ENCODE measurements at regions not wholly inside any gene's neighbourhood (a gene's known extent, or its start where the extent isn't known, plus 50 kb on each side); places are given as distances from the start of the nearest gene placed in this dataset.

DNA sequence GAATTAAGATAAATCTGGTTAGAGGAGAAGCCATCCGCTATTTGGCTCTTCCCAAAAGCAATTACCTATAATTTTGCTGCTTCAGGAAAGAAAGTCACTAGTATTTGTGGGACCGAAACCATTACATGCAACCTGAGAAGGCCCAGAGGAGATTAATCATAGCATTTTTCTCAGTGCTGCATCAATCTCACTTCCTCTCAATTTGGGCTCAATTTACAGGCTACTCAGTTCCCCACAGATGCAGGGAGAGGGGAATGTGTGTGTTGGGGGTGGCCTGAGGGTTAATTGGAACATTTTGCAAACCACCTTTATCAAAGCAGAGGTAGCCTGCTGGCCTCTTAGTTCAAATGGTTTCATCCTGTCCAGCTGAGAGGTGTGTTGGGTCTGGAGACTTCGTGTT lies 394.7 kb upstream of the ASIC2 start:
- TF ChIP-seq, protein P1, sequence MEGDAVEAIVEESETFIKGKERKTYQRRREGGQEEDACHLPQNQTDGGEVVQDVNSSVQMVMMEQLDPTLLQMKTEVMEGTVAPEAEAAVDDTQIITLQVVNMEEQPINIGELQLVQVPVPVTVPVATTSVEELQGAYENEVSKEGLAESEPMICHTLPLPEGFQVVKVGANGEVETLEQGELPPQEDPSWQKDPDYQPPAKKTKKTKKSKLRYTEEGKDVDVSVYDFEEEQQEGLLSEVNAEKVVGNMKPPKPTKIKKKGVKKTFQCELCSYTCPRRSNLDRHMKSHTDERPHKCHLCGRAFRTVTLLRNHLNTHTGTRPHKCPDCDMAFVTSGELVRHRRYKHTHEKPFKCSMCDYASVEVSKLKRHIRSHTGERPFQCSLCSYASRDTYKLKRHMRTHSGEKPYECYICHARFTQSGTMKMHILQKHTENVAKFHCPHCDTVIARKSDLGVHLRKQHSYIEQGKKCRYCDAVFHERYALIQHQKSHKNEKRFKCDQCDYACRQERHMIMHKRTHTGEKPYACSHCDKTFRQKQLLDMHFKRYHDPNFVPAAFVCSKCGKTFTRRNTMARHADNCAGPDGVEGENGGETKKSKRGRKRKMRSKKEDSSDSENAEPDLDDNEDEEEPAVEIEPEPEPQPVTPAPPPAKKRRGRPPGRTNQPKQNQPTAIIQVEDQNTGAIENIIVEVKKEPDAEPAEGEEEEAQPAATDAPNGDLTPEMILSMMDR (IDR thresholded peaks at IDR 0.05; ENCODE audit: insufficient read depth, low read depth, low read length, missing control alignments): no peak
- H3K4me3 ChIP-seq (ENCODE audit: low read depth, low read length): no peak overlapping the region
- DNase-seq (ENCODE audit: low read depth): peak; percentile 2

DNA sequence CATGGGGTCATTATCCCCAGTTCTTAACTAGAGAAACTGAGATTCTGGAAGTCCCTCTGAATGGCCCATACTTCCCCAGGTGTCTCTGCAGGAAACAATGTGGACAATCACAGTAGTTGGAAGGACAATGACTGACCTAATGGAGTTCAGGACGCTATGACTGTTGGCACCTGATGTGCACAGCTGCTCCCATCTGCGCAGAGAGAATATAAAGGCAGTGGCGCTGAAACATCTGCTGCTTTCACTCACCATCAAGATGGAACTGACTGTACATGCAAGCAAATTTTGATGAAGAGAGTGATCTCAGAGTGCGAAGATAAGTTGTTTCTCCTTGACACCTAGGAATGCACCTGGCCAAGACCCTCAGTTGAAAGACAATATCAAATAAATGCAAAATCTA lies 395.7 kb upstream of the ASIC2 start:
- no peak overlapping the region for H3K4me3 ChIP-seq (ENCODE audit: low read depth, low read length)
- TF ChIP-seq, protein P1 (IDR thresholded peaks at IDR 0.05; ENCODE audit: insufficient read depth, low read depth, low read length, missing control alignments): no peak
- DNase-seq (ENCODE audit: low read depth): no peak

GRCh38 chr17:33689725-33690124 lies 396.6 kb upstream of the ASIC2 start:
- H3K4me3 ChIP-seq (ENCODE audit: low read depth, low read length): no peak overlapping the region
- TF ChIP-seq, protein P1 (IDR thresholded peaks at IDR 0.05; ENCODE audit: insufficient read depth, low read depth, low read length, missing control alignments): peak; percentile 4
- DNase-seq (ENCODE audit: low read depth): no peak

DNA sequence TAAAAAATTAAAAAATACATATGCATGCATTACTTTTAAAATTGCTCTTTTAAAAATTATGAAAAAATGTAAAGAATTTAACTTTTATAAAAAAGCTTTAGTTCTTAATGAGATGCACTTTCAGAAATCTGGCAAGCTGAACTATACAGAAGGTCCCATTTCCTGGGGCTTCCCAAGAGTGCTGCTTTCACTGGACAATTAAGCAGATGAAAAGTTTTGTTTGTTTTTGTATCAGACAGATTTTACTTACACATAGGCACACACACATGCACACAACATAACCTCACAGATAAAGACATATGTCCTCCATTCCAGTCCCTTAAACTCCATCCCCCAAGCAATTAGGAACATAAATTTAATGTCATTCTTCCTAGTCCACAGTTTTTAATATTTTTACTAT lies 402.3 kb upstream of the ASIC2 start:
- DNase-seq (ENCODE audit: low read depth): no peak
- no peak overlapping the region for H3K4me3 ChIP-seq (ENCODE audit: low read depth, low read length)
- TF ChIP-seq, protein P1 (IDR thresholded peaks at IDR 0.05; ENCODE audit: insufficient read depth, low read depth, low read length, missing control alignments): no peak

- no peak for DNase-seq (ENCODE audit: low read depth)
- TF ChIP-seq, protein P1 (IDR thresholded peaks at IDR 0.05; ENCODE audit: insufficient read depth, low read depth, low read length, missing control alignments): no peak
- no peak overlapping the region for H3K4me3 ChIP-seq (ENCODE audit: low read depth, low read length)
Observed at GRCh38 chr17:33696102-33696501, 403.0 kb upstream of the ASIC2 start.

DNA sequence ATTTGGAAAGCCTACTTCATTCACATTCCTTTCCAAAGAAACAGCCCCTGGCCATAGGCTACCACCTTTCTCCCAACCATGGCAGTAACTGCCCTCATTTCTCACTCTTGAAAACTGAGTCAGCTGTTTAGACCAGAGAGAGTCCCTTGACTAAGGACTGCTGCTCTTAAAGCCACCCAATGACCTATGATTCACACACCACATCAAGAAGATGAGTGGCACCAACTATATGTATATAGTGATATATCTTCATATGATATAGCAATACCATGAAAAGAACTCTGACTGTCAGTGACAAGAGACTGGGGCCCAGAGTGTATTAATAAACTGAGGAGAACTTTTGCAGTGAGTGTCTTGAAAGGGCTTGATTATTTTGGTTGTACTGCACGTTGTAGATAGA lies 404.5 kb upstream of the ASIC2 start:
- H3K4me3 ChIP-seq (ENCODE audit: low read depth, low read length): no peak overlapping the region
- TF ChIP-seq, protein P1 (IDR thresholded peaks at IDR 0.05; ENCODE audit: insufficient read depth, low read depth, low read length, missing control alignments): no peak
- no peak for DNase-seq (ENCODE audit: low read depth)

- TF ChIP-seq, protein P1 (IDR thresholded peaks at IDR 0.05; ENCODE audit: insufficient read depth, low read depth, low read length, missing control alignments): no peak
- DNase-seq (ENCODE audit: low read depth): no peak
Observed at GRCh38 chr17:33701910-33702309, 408.8 kb upstream of the ASIC2 start.

More at GRCh38 chr17:33701910-33702309, 408.8 kb upstream of the ASIC2 start:
- no peak overlapping the region for H3K4me3 ChIP-seq (ENCODE audit: low read depth, low read length)

Measured in GM12865 (cell line).